ENCODE measurements at regions not wholly inside any gene's neighbourhood (a gene's known extent, or its start where the extent isn't known, plus 50 kb on each side); places are given as distances from the start of the nearest gene placed in this dataset.
A peak's percentile ranks its signal among the peaks of the same experiment; 100 is the strongest.
"Not testable (repeated sequence)": the region's sequence is repeated elsewhere in the genome, so short reads cannot be mapped to it uniquely, and the experiment has no call there.

DNA sequence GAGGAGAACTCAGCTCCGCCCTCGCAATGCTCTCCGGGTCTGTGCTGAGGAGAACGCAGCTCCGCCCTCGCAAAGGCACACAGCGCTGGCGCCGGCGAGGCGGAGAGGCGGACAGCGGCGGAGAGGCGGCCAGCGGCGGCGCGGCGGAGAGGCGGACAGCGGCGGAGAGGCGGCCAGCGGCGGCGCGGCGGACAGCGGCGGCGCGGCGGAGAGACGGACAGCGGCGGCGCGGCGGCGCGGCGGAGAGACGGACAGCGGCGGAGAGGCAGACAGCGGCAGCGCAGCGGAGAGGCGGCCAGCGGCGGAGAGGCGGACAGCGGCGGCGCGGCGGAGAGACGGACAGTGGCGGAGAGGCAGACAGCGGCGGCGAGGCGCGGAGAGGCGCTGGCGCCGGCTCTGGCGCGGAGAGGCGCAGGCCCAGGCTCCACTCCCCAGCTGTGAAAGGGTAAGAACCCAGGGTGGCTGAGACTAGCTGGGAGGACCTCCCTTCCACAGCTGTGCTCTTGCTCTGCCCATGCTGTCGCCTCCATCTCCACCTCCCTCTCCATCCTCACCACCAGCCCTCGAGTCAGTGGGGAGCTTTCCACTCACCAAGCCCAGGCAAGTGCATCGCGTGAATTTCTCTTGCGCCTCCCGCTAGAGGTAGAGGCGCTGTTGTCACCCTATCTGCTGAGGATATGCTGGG lies 2879.9 kb downstream of the RPIA start:
- not testable (repeated sequence) for H3K27me3 ChIP-seq (ENCODE audit: insufficient read depth, low read length); H2AK5ac ChIP-seq (ENCODE audit: insufficient read length, low read length); H3K4ac ChIP-seq (ENCODE audit: low read depth, low read length); H3K23ac ChIP-seq (ENCODE audit: insufficient read length, low read depth, low read length); H3K4me1 ChIP-seq (ENCODE audit: insufficient read depth, low read length); H2BK12ac ChIP-seq (ENCODE audit: insufficient read length, low read depth, low read length); H3T11ph ChIP-seq (ENCODE audit: low read length); DNase-seq; H3K4me1 Mint-ChIP-seq; H3K79me2 ChIP-seq (ENCODE audit: insufficient read depth, low read length); H4K91ac ChIP-seq (ENCODE audit: insufficient read length, low read depth, low read length); H3K56ac ChIP-seq (ENCODE audit: insufficient read length, low read depth, low read length); H3K27me3 Mint-ChIP-seq (ENCODE audit: low read depth); H2BK20ac ChIP-seq (ENCODE audit: low read depth, low read length, poor library complexity, severe bottlenecking); H2BK5ac ChIP-seq (ENCODE audit: insufficient read length, low read length); H2BK15ac ChIP-seq (ENCODE audit: low read depth, low read length); H2BK120ac ChIP-seq (ENCODE audit: low read depth, low read length, poor library complexity, severe bottlenecking); H3K18ac ChIP-seq (ENCODE audit: insufficient read length, low read depth, low read length); H3K9ac ChIP-seq (ENCODE audit: extremely low read depth, insufficient read length, low read length); H3K36me3 Mint-ChIP-seq (ENCODE audit: insufficient read depth in 1 of 3, low read depth in 3 of 3); H3K79me1 ChIP-seq (ENCODE audit: insufficient read depth, low read depth, low read length, poor library complexity, severe bottlenecking); H4K5ac ChIP-seq (ENCODE audit: insufficient read length, low read depth, low read length); H3K27ac ChIP-seq (ENCODE audit: insufficient read length, low read depth, low read length); H3K23me2 ChIP-seq (ENCODE audit: insufficient read length, low read depth, low read length, poor library complexity, severe bottlenecking); H3K27ac Mint-ChIP-seq; H4K20me1 ChIP-seq (ENCODE audit: control insufficient read depth, insufficient read depth, insufficient read length); H2AFZ ChIP-seq (ENCODE audit: low read length); H4K8ac ChIP-seq (replicated peaks; ENCODE audit: insufficient read length, low read depth, low read length); H3K14ac ChIP-seq (ENCODE audit: insufficient read depth, low read length)
- no CpG with 5 or more reads among the region's 78 CpGs for WGBS (ENCODE audit: extremely low coverage, insufficient read length, low lambda C conversion rate)
- Histone ChIP-seq H3K9me3 (ENCODE audit: control insufficient read depth, low read depth, low read length) (peaks cover 17% of the 10 kb centered on the region), H3K4me2 (ENCODE audit: insufficient read depth, insufficient read length, low read length) (peak overlapping the region; percentile 32)
- peaks cover 41 to 45% of the 10 kb centered on the region in 2 experiments for H3K9me3 Mint-ChIP-seq
- H3K4me3 Mint-ChIP-seq, result peak overlapping the region; percentile 25 to 51; a peak in 2 of 5 replicates

DNA sequence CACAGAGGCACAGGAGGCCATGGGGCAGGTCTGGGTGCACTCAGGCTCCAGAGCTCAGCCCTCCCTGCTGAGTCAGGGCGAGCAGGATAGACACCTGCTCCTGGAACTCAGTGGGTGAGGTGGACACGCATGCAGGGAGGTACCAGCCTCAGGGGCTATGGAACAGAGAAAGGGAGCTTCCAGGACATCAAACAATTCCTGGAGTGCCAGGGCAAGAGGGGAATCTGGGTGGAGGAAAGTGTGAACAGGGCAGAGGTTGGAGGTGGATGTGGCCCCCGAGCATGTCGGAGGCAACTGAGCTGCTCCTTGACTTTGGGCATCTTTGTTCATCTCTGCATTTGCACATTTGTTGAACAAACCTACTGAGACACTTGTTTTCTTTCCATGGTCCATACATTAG lies 2881.5 kb downstream of the RPIA start:
- H3K56ac ChIP-seq (ENCODE audit: insufficient read length, low read depth, low read length); H3K14ac ChIP-seq (ENCODE audit: insufficient read depth, low read length); H3K9ac ChIP-seq (ENCODE audit: extremely low read depth, insufficient read length, low read length); H3K79me1 ChIP-seq (ENCODE audit: insufficient read depth, low read depth, low read length, poor library complexity, severe bottlenecking); H3K4me1 Mint-ChIP-seq; H2BK12ac ChIP-seq (ENCODE audit: insufficient read length, low read depth, low read length); H4K8ac ChIP-seq (replicated peaks; ENCODE audit: insufficient read length, low read depth, low read length); H2AFZ ChIP-seq (ENCODE audit: low read length); H2BK20ac ChIP-seq (ENCODE audit: low read depth, low read length, poor library complexity, severe bottlenecking); DNase-seq; H4K5ac ChIP-seq (ENCODE audit: insufficient read length, low read depth, low read length); H4K91ac ChIP-seq (ENCODE audit: insufficient read length, low read depth, low read length); H3K4me2 ChIP-seq (ENCODE audit: insufficient read depth, insufficient read length, low read length); H2BK120ac ChIP-seq (ENCODE audit: low read depth, low read length, poor library complexity, severe bottlenecking); H3K18ac ChIP-seq (ENCODE audit: insufficient read length, low read depth, low read length); H3K79me2 ChIP-seq (ENCODE audit: insufficient read depth, low read length); H2BK15ac ChIP-seq (ENCODE audit: low read depth, low read length); H2AK5ac ChIP-seq (ENCODE audit: insufficient read length, low read length); H3K23me2 ChIP-seq (ENCODE audit: insufficient read length, low read depth, low read length, poor library complexity, severe bottlenecking); H3K36me3 Mint-ChIP-seq (ENCODE audit: insufficient read depth in 1 of 3, low read depth in 3 of 3); H3T11ph ChIP-seq (ENCODE audit: low read length); H3K23ac ChIP-seq (ENCODE audit: insufficient read length, low read depth, low read length); H3K4me3 Mint-ChIP-seq; H4K20me1 ChIP-seq (ENCODE audit: control insufficient read depth, insufficient read depth, insufficient read length); H3K4me1 ChIP-seq (ENCODE audit: insufficient read depth, low read length); H3K4ac ChIP-seq (ENCODE audit: low read depth, low read length); H3K27ac ChIP-seq (ENCODE audit: insufficient read length, low read depth, low read length); H3K27me3 Mint-ChIP-seq (ENCODE audit: low read depth); H3K27ac Mint-ChIP-seq; H3K27me3 ChIP-seq (ENCODE audit: insufficient read depth, low read length); H2BK5ac ChIP-seq (ENCODE audit: insufficient read length, low read length): not testable (repeated sequence)
- no CpG with 5 or more reads among the region's 4 CpGs for WGBS (ENCODE audit: extremely low coverage, insufficient read length, low lambda C conversion rate)
- peaks cover 47 to 51% of the 10 kb centered on the region in 2 experiments for H3K9me3 Mint-ChIP-seq
- peaks cover 17% of the 10 kb centered on the region for H3K9me3 ChIP-seq (ENCODE audit: control insufficient read depth, low read depth, low read length)
